Neural cell (in vitro differentiated cells): ENCODE measurements at regions not wholly inside any gene's neighbourhood (a gene's known extent, or its start where the extent isn't known, plus 50 kb on each side); places are given as distances from the start of the nearest gene placed in this dataset.

Experiments used
- H2AFZ ChIP-seq: fragments of 200-600, 300-800 bp; sonication (generic), shearing (Covaris generic); 2 replicates; pipeline ENCODE4 v1.6.0; 2014; ENCODE audit warnings: low read depth, mild to moderate bottlenecking, antibody characterized with exemption, low read length, moderate library complexity
- H3F3A ChIP-seq: fragments of 200-600 bp; shearing (Covaris generic); 2 replicates; pipeline ENCODE4 v1.6.1; 2016; ENCODE audit warnings: mild to moderate bottlenecking, moderate library complexity, mixed read lengths, antibody characterized with exemption, low read length; ENCODE audit not compliant: insufficient read depth, poor library complexity, severe bottlenecking
- H3K27ac ChIP-seq: fragments of 200-600, 300-800 bp; sonication (generic), shearing (Covaris generic); 2 replicates; pipeline ENCODE4 v1.5.1; 2014; ENCODE audit warnings: mild to moderate bottlenecking, low read length, moderate library complexity
- H3K27me3 ChIP-seq: fragments of 300-800, 200-600 bp; sonication (generic), shearing (Covaris generic); 2 replicates; pipeline ENCODE4 v1.6.0; 2014; ENCODE audit warnings: mild to moderate bottlenecking, low read depth, low read length, moderate library complexity; ENCODE audit not compliant: insufficient read depth
- H3K36me3 ChIP-seq: fragments of 300-800, 200-600 bp; sonication (generic), shearing (Covaris generic); 2 replicates; pipeline ENCODE4 v1.5.1; 2014; ENCODE audit warnings: mild to moderate bottlenecking, antibody characterized with exemption, low read length, moderate library complexity; ENCODE audit not compliant: insufficient read depth
- H3K4me2 ChIP-seq: fragments of 300-800, 200-600 bp; sonication (generic), shearing (Covaris generic); 2 replicates; pipeline ENCODE4 v1.6.0; 2014; ENCODE audit warnings: mild to moderate bottlenecking, low read length
- H3K4me3 ChIP-seq: fragments of 300-800, 200-600 bp; sonication (generic), shearing (Covaris generic); 2 replicates; pipeline ENCODE4 v1.5.1; 2014; ENCODE audit warnings: mild to moderate bottlenecking, low read length, moderate library complexity
- H3K79me2 ChIP-seq: fragments of 200-600 bp; shearing (Covaris generic); replicated peaks from 2 replicates; pipeline ENCODE4 v1.6.0; 2014; ENCODE audit warnings: mild to moderate bottlenecking, low read length, moderate library complexity; ENCODE audit not compliant: insufficient read depth
- H3K9ac ChIP-seq: fragments of 300-800, 200-600 bp; sonication (generic), shearing (Covaris generic); 2 replicates; pipeline ENCODE4 v1.6.1; 2016; ENCODE audit warnings: mild to moderate bottlenecking, low read length, mixed read lengths
- H3K9me2 ChIP-seq: fragments of 200-600 bp; shearing (Covaris generic); 2 replicates; pipeline ENCODE4 v1.6.1; 2016; ENCODE audit warnings: mild to moderate bottlenecking, low read length, mixed read lengths; ENCODE audit not compliant: insufficient read depth
- H3K9me3 ChIP-seq: fragments of 200-600, 300-800 bp; sonication (generic), shearing (Covaris generic); 2 replicates; pipeline ENCODE4 v1.6.1; 2016; ENCODE audit warnings: mild to moderate bottlenecking, mixed run types, low read length, moderate library complexity, mixed read lengths
- H4K20me1 ChIP-seq: fragments of 200-600 bp; shearing (Covaris generic); 2 replicates; pipeline ENCODE4 v1.6.1; 2016; ENCODE audit warnings: mild to moderate bottlenecking, mixed run types; ENCODE audit not compliant: insufficient read depth
- EP300 ChIP-seq: fragments of 450-650 bp; conservative IDR thresholded peaks from 2 replicates; pipeline ENCODE4 v1.6.1; 2014; ENCODE audit warnings: antibody characterized with exemption, mild to moderate bottlenecking, moderate library complexity; ENCODE audit not compliant: poor library complexity, severe bottlenecking
- EZH2 ChIP-seq: fragments of 200-600, 300-800 bp; shearing (Covaris generic), sonication (generic); IDR thresholded peaks from 2 replicates; pipeline ENCODE4 v1.6.1; 2014; ENCODE audit warnings: antibody characterized with exemption, low read length, borderline replicate concordance, mild to moderate bottlenecking; ENCODE audit not compliant: insufficient read depth, poor library complexity, severe bottlenecking
- MXI1 ChIP-seq: fragments of 450-650 bp; conservative IDR thresholded peaks from 2 replicates; pipeline ENCODE4 v1.6.1; 2014; ENCODE audit warnings: antibody characterized with exemption, mild to moderate bottlenecking; ENCODE audit not compliant: poor library complexity, severe bottlenecking
- POLR2AphosphoS5 ChIP-seq: IDR thresholded peaks from 2 replicates; pipeline ENCODE4 v1.6.1; 2012
- RAD21 ChIP-seq: fragments of 450-650 bp; conservative IDR thresholded peaks from 2 replicates; pipeline ENCODE4 v1.6.1; 2014; ENCODE audit warnings: antibody characterized with exemption, mild to moderate bottlenecking, moderate library complexity
- REST ChIP-seq: IDR thresholded peaks from 2 replicates; pipeline ENCODE4 v1.6.1; 2012; ENCODE audit warnings: borderline replicate concordance
- SMC3 ChIP-seq: fragments of 450-650 bp; conservative IDR thresholded peaks from 2 replicates; pipeline ENCODE4 v1.6.1; 2014; ENCODE audit warnings: antibody characterized with exemption, mild to moderate bottlenecking, moderate library complexity; ENCODE audit not compliant: poor library complexity
- TAF1 ChIP-seq: IDR thresholded peaks from 2 replicates; pipeline ENCODE4 v1.6.1; 2012; ENCODE audit warnings: low read depth
- TF ChIP-seq, protein P1 (sequence below): fragments of 450-650 bp; IDR thresholded peaks from 2 replicates; pipeline ENCODE4 v1.5.1; 2014; ENCODE audit warnings: antibody characterized with exemption, mild to moderate bottlenecking, moderate library complexity; ENCODE audit not compliant: poor library complexity, severe bottlenecking

DNA sequence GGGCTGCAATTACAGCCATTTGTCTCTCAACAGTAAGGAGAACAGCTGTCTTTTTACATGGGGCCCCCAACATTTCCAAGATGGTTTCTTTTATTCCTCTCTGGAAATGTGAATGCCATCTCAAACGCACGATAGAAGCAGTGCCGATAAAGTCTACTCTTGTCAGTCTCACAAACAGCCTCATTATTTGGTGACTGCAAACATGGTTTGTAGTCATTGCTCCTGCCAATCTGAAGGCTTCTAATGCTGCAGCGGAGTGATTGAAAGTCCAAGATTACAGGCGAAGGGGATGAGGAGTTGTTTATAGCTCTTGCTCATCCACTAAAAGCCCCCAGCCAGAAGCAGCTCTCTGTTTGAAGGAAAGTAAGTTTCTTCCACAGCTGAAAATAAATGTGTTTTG, 657.1 kb downstream of the CBLN4 start:
- H3K36me3 ChIP-seq: no peaks in the 10 kb centered on the region
- TF ChIP-seq, protein P1, sequence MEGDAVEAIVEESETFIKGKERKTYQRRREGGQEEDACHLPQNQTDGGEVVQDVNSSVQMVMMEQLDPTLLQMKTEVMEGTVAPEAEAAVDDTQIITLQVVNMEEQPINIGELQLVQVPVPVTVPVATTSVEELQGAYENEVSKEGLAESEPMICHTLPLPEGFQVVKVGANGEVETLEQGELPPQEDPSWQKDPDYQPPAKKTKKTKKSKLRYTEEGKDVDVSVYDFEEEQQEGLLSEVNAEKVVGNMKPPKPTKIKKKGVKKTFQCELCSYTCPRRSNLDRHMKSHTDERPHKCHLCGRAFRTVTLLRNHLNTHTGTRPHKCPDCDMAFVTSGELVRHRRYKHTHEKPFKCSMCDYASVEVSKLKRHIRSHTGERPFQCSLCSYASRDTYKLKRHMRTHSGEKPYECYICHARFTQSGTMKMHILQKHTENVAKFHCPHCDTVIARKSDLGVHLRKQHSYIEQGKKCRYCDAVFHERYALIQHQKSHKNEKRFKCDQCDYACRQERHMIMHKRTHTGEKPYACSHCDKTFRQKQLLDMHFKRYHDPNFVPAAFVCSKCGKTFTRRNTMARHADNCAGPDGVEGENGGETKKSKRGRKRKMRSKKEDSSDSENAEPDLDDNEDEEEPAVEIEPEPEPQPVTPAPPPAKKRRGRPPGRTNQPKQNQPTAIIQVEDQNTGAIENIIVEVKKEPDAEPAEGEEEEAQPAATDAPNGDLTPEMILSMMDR: peak; percentile 11
- TF ChIP-seq RAD21 (peak; percentile 37), TAF1 (no peak), REST (peak; percentile 53), EZH2 (no peak), POLR2AphosphoS5 (peak; percentile 98), MXI1 (no peak), SMC3 (peak; percentile 35), EP300 (peak; percentile 97)

GRCh38 chr20:55342822-55343221, 662.5 kb downstream of the CBLN4 start:
- Histone ChIP-seq H3K4me2 (no peak overlapping the region), H3K79me2 (no peaks in the 10 kb centered on the region), H3K4me3 (no peak overlapping the region), H3F3A (no peaks in the 10 kb centered on the region), H2AFZ (no peak overlapping the region), H3K27me3 (no peaks in the 10 kb centered on the region), H3K27ac (no peak overlapping the region), H3K36me3 (no peaks in the 10 kb centered on the region), H3K9me2 (no peaks in the 10 kb centered on the region), H3K9ac (no peak overlapping the region), H3K9me3 (no peaks in the 10 kb centered on the region), H4K20me1 (no peaks in the 10 kb centered on the region)
- no peak for TF ChIP-seq TAF1
- no peak for TF ChIP-seq EP300
- no peak for TF ChIP-seq REST
- TF ChIP-seq MXI1: no peak
- no peak for TF ChIP-seq SMC3
- no peak for TF ChIP-seq EZH2
- TF ChIP-seq POLR2AphosphoS5: no peak
- TF ChIP-seq RAD21: no peak
- TF ChIP-seq, protein P1: no peak

More for the DNA sequence above, 657.1 kb downstream of the CBLN4 start:
- Histone ChIP-seq H2AFZ (no peak overlapping the region), H3K9ac (no peak overlapping the region), H3K27ac (peak overlapping the region; percentile 16), H3K27me3 (no peaks in the 10 kb centered on the region), H3K79me2 (no peaks in the 10 kb centered on the region), H3K4me3 (peak overlapping the region; percentile 24), H3K4me2 (peak overlapping the region; percentile 15), H3K9me3 (no peaks in the 10 kb centered on the region), H3K9me2 (no peaks in the 10 kb centered on the region), H3F3A (no peaks in the 10 kb centered on the region), H4K20me1 (no peaks in the 10 kb centered on the region)
